IMR-90 (cell line): ENCODE measurements at regions not wholly inside any gene's neighbourhood (a gene's known extent, or its start where the extent isn't known, plus 50 kb on each side); places are given as distances from the start of the nearest gene placed in this dataset.

Experiments used
- ATAC-seq: fragments of 200-7000 bp; cut with Tn5 transposase; 2 replicates; pipeline ENCODE4 v1.9.1; 2020; ENCODE audit warnings: low read depth, mild to moderate bottlenecking, moderate library complexity
- BruUV-seq: library from RNA; stranded (reverse); fragments of 400-500 nt; replicated peaks from 2 replicates; lab custom pipeline; 2021; lab: Mats Ljungman, UMichigan
- CTCF ChIA-PET: fragments of 300-600 bp; formaldehyde crosslinking; extraction: SDS; loops from one replicate; lab custom pipeline; 2021; ENCODE audit warnings: antibody characterized with exemption; lab: Yijun Ruan, JAX
- POLR2A ChIA-PET: fragments of 300-600 bp; sonication (Branson Sonifier 250); formaldehyde crosslinking; loops from one replicate; lab custom pipeline; 2022; ENCODE audit warnings: antibody characterized with exemption; ENCODE audit not compliant: unreplicated experiment; lab: Charles Lee
- DNase-seq: peaks from one replicate; pipeline ENCODE4 v3.0.0; 2013
- H2AFZ ChIP-seq: replicated peaks from 2 replicates; pipeline ENCODE3; 2013; ENCODE audit warnings: low read length, mild to moderate bottlenecking; ENCODE audit not compliant: poor library complexity
- H2AK5ac ChIP-seq: 2 replicates; pipeline ENCODE4 v1.6.1; 2013; ENCODE audit warnings: low read depth, low read length, inconsistent platforms
- H2AK9ac ChIP-seq: replicated peaks from 2 replicates; pipeline ENCODE3; 2013; ENCODE audit warnings: mild to moderate bottlenecking, low read depth, low read length, moderate library complexity; ENCODE audit not compliant: poor library complexity
- H2BK120ac ChIP-seq: 2 replicates; pipeline ENCODE4 v1.6.1; 2013; ENCODE audit warnings: low read depth, low read length, inconsistent platforms
- H2BK15ac ChIP-seq: 3 replicates; pipeline ENCODE4 v1.6.1; 2013; ENCODE audit warnings: low read depth, low read length, inconsistent platforms
- H2BK20ac ChIP-seq: 2 replicates; pipeline ENCODE4 v1.6.1; 2013; ENCODE audit warnings: low read depth, mild to moderate bottlenecking, inconsistent platforms, low read length, moderate library complexity
- H2BK5ac ChIP-seq: 2 replicates; pipeline ENCODE4 v1.6.1; 2013; ENCODE audit warnings: mild to moderate bottlenecking, low read depth, low read length, inconsistent platforms; ENCODE audit not compliant: poor library complexity, severe bottlenecking
- H3K14ac ChIP-seq: replicated peaks from 2 replicates; pipeline ENCODE4 v1.6.1; 2013; ENCODE audit warnings: low read depth, low read length, inconsistent platforms
- H3K18ac ChIP-seq: 2 replicates; pipeline ENCODE4 v1.6.1; 2013; ENCODE audit warnings: low read depth, low read length, control low read depth
- H3K23ac ChIP-seq: 2 replicates; pipeline ENCODE4 v1.6.1; 2013; ENCODE audit warnings: low read depth, low read length, inconsistent platforms
- H3K27ac ChIP-seq: 2 replicates; pipeline ENCODE4 v1.5.1; 2013; ENCODE audit warnings: mild to moderate bottlenecking, control low read depth, low read length; ENCODE audit not compliant: insufficient read depth
- H3K27me3 ChIP-seq: 2 replicates; pipeline ENCODE4 v1.6.1; 2013; ENCODE audit warnings: low read length; ENCODE audit not compliant: control insufficient read depth, insufficient read depth
- H3K36me3 ChIP-seq: 2 replicates; pipeline ENCODE4 v1.6.1; 2013; ENCODE audit warnings: low read length, mixed read lengths; ENCODE audit not compliant: control insufficient read depth, insufficient read depth
- H3K4ac ChIP-seq: 2 replicates; pipeline ENCODE4 v1.6.1; 2013; ENCODE audit warnings: low read depth, low read length, inconsistent platforms
- H3K4me1 ChIP-seq: 2 replicates; pipeline ENCODE4 v1.6.1; 2013; ENCODE audit warnings: low read length, mixed read lengths; ENCODE audit not compliant: control insufficient read depth, insufficient read depth
- H3K4me2 ChIP-seq: 2 replicates; pipeline ENCODE4 v1.6.1; 2013; ENCODE audit warnings: low read depth, mild to moderate bottlenecking, control low read depth, low read length, moderate library complexity
- H3K4me3 ChIP-seq: 2 replicates; pipeline ENCODE4 v1.5.1; 2013; ENCODE audit warnings: low read depth, mild to moderate bottlenecking, control low read depth, low read length, moderate library complexity; ENCODE audit not compliant: insufficient read depth
- H3K56ac ChIP-seq: 2 replicates; pipeline ENCODE4 v1.6.1; 2013; ENCODE audit warnings: low read length, inconsistent platforms; ENCODE audit not compliant: insufficient read depth; ENCODE audit errors: extremely low read depth
- H3K79me1 ChIP-seq, 2 experiments: 2 replicates each; pipeline ENCODE4 v1.6.1; 2013; ENCODE audit warnings: low read length in 2 of 2, inconsistent platforms in 1 of 2, low read depth in 1 of 2
- H3K9ac ChIP-seq: 2 replicates; pipeline ENCODE4 v1.6.1; 2013; ENCODE audit warnings: low read depth, low read length, control low read depth
- H3K9me1 ChIP-seq: 2 replicates; pipeline ENCODE4 v1.6.1; 2013; ENCODE audit warnings: low read length, inconsistent platforms; ENCODE audit not compliant: insufficient read depth
- H3K9me3 ChIP-seq: 2 replicates; pipeline ENCODE4 v1.6.1; 2013; ENCODE audit warnings: low read length; ENCODE audit not compliant: control insufficient read depth, insufficient read depth
- H4K20me1 ChIP-seq: 2 replicates; pipeline ENCODE4 v1.6.1; 2013; ENCODE audit warnings: low read length, inconsistent platforms; ENCODE audit not compliant: insufficient read depth
- H4K5ac ChIP-seq: 2 replicates; pipeline ENCODE4 v1.6.1; 2013; ENCODE audit warnings: mild to moderate bottlenecking, low read depth, low read length, control low read depth
- H4K8ac ChIP-seq, 2 experiments: 2 replicates each; pipeline ENCODE4 v1.6.1; 2013; ENCODE audit warnings: low read depth in 2 of 2, low read length in 2 of 2, control low read depth in 1 of 2, inconsistent platforms in 1 of 2
- H4K91ac ChIP-seq: 2 replicates; pipeline ENCODE4 v1.6.1; 2013; ENCODE audit warnings: low read depth, low read length, inconsistent platforms; ENCODE audit not compliant: insufficient read depth
- CTCF ChIP-seq: conservative IDR thresholded peaks from 2 replicates; pipeline ENCODE4 v1.5.1; 2012; ENCODE audit warnings: mild to moderate bottlenecking, low read depth, low read length, improper control_type of control experiment
- ELK1 ChIP-seq: fragments of 150-350 bp; IDR thresholded peaks from 2 replicates; pipeline ENCODE4 v1.6.1; 2016; ENCODE audit warnings: low read depth, mild to moderate bottlenecking, low read length, moderate library complexity, borderline replicate concordance
- RAD21 ChIP-seq: IDR thresholded peaks from 2 replicates; pipeline ENCODE4 v1.6.1; 2012; ENCODE audit warnings: low read length, improper control_type of control experiment
- RCOR1 ChIP-seq: IDR thresholded peaks from 2 replicates; pipeline ENCODE4 v1.6.1; 2012; ENCODE audit warnings: mild to moderate bottlenecking, low read length, improper control_type of control experiment; ENCODE audit not compliant: insufficient replicate concordance
- SMC3 ChIP-seq: fragments of 150-350 bp; IDR thresholded peaks from 2 replicates; pipeline ENCODE4 v1.6.1; 2016; ENCODE audit warnings: low read depth, mild to moderate bottlenecking, antibody characterized with exemption, low read length, moderate library complexity
- WGBS, 2 experiments: methylation state at CpG; one replicate each; pipeline versions ENCODE4 v1.1.5 to v1.1.7; 2013; ENCODE audit warnings: missing lambda C conversion rate in 2 of 2; ENCODE audit not compliant: insufficient read length in 1 of 2; ENCODE audit errors: extremely low coverage in 2 of 2; 5-methylcytosine and 5-hydroxymethylcytosine counted together
- dilution Hi-C: fragments of 300-500 bp; cut with HindIII; formaldehyde crosslinking; loops from one replicate; pipeline ENCODE4 v1.14.3; 2018; ENCODE audit warnings: low sequenced_read_pairs; ENCODE audit not compliant: unreplicated experiment
- in situ Hi-C: fragments of 300-500 bp; cut with MboI; formaldehyde crosslinking; loops from 3 replicates; pipeline ENCODE4 v1.14.3; 2019; ENCODE audit warnings: low sequenced_read_pairs, inconsistent platforms, mixed read lengths
- intact Hi-C: fragments of 100-400 bp; cut with micrococcal nuclease; formaldehyde crosslinking; loops from 2 replicates; pipeline ENCODE4 v1.10.0; 2022

- H2AK9ac ChIP-seq: no peak overlapping the region
- H3K9me3 ChIP-seq: no peaks in the 10 kb centered on the region
- WGBS, 2 experiments: 20% methylated on average over 2 of the region's 4 CpGs; no CpG with 5 or more reads in 1 of the 2 experiments
- H3K56ac ChIP-seq: no peak overlapping the region
- H3K9ac ChIP-seq: no peak overlapping the region
- in situ Hi-C loops: no loop called here
- no peak overlapping the region for H2AK5ac ChIP-seq
- no peaks in the 10 kb centered on the region for H3K4me1 ChIP-seq
- DNase-seq (peak; percentile 56), ATAC-seq (peak; percentile 87)
- H2BK5ac ChIP-seq: no peak overlapping the region
- no peaks in the 10 kb centered on the region for H3K79me1 ChIP-seq
- H3K18ac ChIP-seq: no peak overlapping the region
- H3K4me2 ChIP-seq: peak overlapping the region; percentile 43; the same call in 1 of the 2 replicates
- no peak overlapping the region for H2BK120ac ChIP-seq
- intact Hi-C loops: loop anchor here (1.0 kb wide), 2 partner anchors 67 to 1513 kb away; no protein-coding TSS in a partner anchor
- no peak overlapping the region for H2BK20ac ChIP-seq
- peak overlapping the region; percentile 67 for H2AFZ ChIP-seq
- POLR2A ChIA-PET: no interaction called here
- CTCF ChIA-PET: interaction anchor here (0.5 to 2.4 kb wide), 8 partner anchors 23 to 1996 kb away, joined by 3 to 12 read pairs (median 3); no protein-coding TSS in a partner anchor
- no peak overlapping the region; the same call in 2 of the 3 replicates for H2BK15ac ChIP-seq
- no peaks in the 10 kb centered on the region for H4K20me1 ChIP-seq
- no peak overlapping the region for H4K91ac ChIP-seq
- no peak overlapping the region for H3K4me3 ChIP-seq
- BruUV-seq: no TSS peak
- dilution Hi-C loops: no loop called here
- H3K4ac ChIP-seq: no peak overlapping the region
- TF ChIP-seq CTCF (peak; percentile 76), ELK1 (no peak), RAD21 (peak; percentile 66), RCOR1 (no peak), SMC3 (peak; percentile 74)
- H3K27me3 ChIP-seq: peaks cover 3% of the 10 kb centered on the region; the same call in 1 of the 2 replicates
- H4K5ac ChIP-seq: no peak overlapping the region
- no peaks in the 10 kb centered on the region for H3K36me3 ChIP-seq
- no peak overlapping the region for H4K8ac ChIP-seq
- H3K9me1 ChIP-seq: no peaks in the 10 kb centered on the region
- H3K23ac ChIP-seq: no peak overlapping the region
- no peak overlapping the region for H3K27ac ChIP-seq
- H3K14ac ChIP-seq: no peak overlapping the region
These were observed 324.5 kb downstream of the TBL1XR1 start for GRCh38 chr3:176872771-176873209.
